Lower leg skin (tissue), 4 donors: ENCODE measurements at regions not wholly inside any gene's neighbourhood (a gene's known extent, or its start where the extent isn't known, plus 50 kb on each side); places are given as distances from the start of the nearest gene placed in this dataset.

ENCODE experiments used
- DNase-seq, 2 donors: peaks; one replicate each; pipeline ENCODE4 v3.0.0-alpha.2; 2019; ENCODE audit warnings: low spot score in 2 of 2
- H3K4me3 ChIP-seq: fragments of 200-600 bp; sonication (generic); 2 replicates; pipeline ENCODE4 v1.5.1; 2017; ENCODE audit warnings: mild to moderate bottlenecking, low read depth; ENCODE audit not compliant: poor library complexity, severe bottlenecking
- CTCF ChIP-seq, 3 donors: fragments of 450-650 bp; IDR thresholded peaks; one replicate each; pipeline ENCODE4 v1.5.1; 2016; ENCODE audit warnings: antibody characterized with exemption in 3 of 3, mild to moderate bottlenecking in 3 of 3, moderate library complexity in 2 of 3
- POLR2A ChIP-seq, 2 donors: fragments of 450-650 bp; IDR thresholded peaks; one replicate each; pipeline ENCODE4 v1.6.1; 2016 to 2017; ENCODE audit warnings: antibody characterized with exemption in 2 of 2, mild to moderate bottlenecking in 1 of 2, moderate library complexity in 1 of 2
- WGBS, 2 donors: methylation state at CpG; one replicate each; pipeline ENCODE4 v1.1.5; 2018; 5-methylcytosine and 5-hydroxymethylcytosine counted together
- intact Hi-C: fragments of 100-400 bp; cut with DNase I; formaldehyde crosslinking; loops from one replicate; pipeline ENCODE4 v1.15.0; 2023; ENCODE audit warnings: low total_unique reads

GRCh38 chr2:107218208-107218607 is 332.2 kb upstream of the ST6GAL2 start:
- H3K4me3 ChIP-seq: no peak overlapping the region
- intact Hi-C loops: no loop called here
- DNase-seq: no peak
- 87 to 94% methylated on average over 1 of the region's 1 CpG for WGBS, 2 donors
- TF ChIP-seq CTCF (IDR thresholded peaks at IDR 0.05) (no peak), POLR2A (IDR thresholded peaks at IDR 0.05) (no peak)

- no peak for TF ChIP-seq POLR2A (IDR thresholded peaks at IDR 0.05)
- TF ChIP-seq CTCF (IDR thresholded peaks at IDR 0.05): no peak
These were observed 336.5 kb upstream of the ST6GAL2 start for GRCh38 chr2:107222466-107222865.

GRCh38 chr2:107235491-107236254 is 349.7 kb upstream of the ST6GAL2 start:
- TF ChIP-seq CTCF (IDR thresholded peaks at IDR 0.05) (no peak), POLR2A (IDR thresholded peaks at IDR 0.05) (no peak)
- 59 to 85% methylated on average over 5 of the region's 5 CpGs for WGBS, 2 donors
- no peak overlapping the region for H3K4me3 ChIP-seq
- no peak for DNase-seq
- intact Hi-C loops: no loop called here

More at GRCh38 chr2:107222466-107222865, 336.5 kb upstream of the ST6GAL2 start:
- intact Hi-C loops: no loop called here
- DNase-seq: no peak
- no peak overlapping the region for H3K4me3 ChIP-seq

GRCh38 chr2:107242811-107243210 is 356.8 kb upstream of the ST6GAL2 start:
- TF ChIP-seq POLR2A (IDR thresholded peaks at IDR 0.05): no peak
- no peak for TF ChIP-seq CTCF (IDR thresholded peaks at IDR 0.05)
- no peak for DNase-seq
- H3K4me3 ChIP-seq: no peak overlapping the region
- 47 to 71% methylated on average over 1 of the region's 1 CpG for WGBS, 2 donors
- intact Hi-C loops: no loop called here

GRCh38 chr2:107248932-107249331 is 363.0 kb upstream of the ST6GAL2 start:
- 70 to 83% methylated on average over 1 of the region's 1 CpG for WGBS, 2 donors
- intact Hi-C loops: no loop called here
- TF ChIP-seq POLR2A (IDR thresholded peaks at IDR 0.05): no peak
- no peak for TF ChIP-seq CTCF (IDR thresholded peaks at IDR 0.05)
- DNase-seq: no peak
- H3K4me3 ChIP-seq: no peak overlapping the region

- DNase-seq: no peak
- intact Hi-C loops: no loop called here
- H3K4me3 ChIP-seq: no peak overlapping the region
- no peak for TF ChIP-seq CTCF (IDR thresholded peaks at IDR 0.05)
- TF ChIP-seq POLR2A (IDR thresholded peaks at IDR 0.05): no peak
- WGBS, 2 donors: 92 to 94% methylated on average over 14 of the region's 14 CpGs
These were observed 369.8 kb upstream of the ST6GAL2 start for GRCh38 chr2:107255744-107256143.
